WTC11 (cell line): ENCODE measurements at regions not wholly inside any gene's neighbourhood (a gene's known extent, or its start where the extent isn't known, plus 50 kb on each side); places are given as distances from the start of the nearest gene placed in this dataset.

Experiments
- ATAC-seq: fragments of 200-7000 bp; cut with Tn5 transposase; 2 replicates; pipeline ENCODE4 v1.10.0; 2021; ENCODE audit warnings: mild to moderate bottlenecking, moderate library complexity
- CTCF ChIA-PET: fragments of 300-600 bp; sonication (Branson Sonifier 250); formaldehyde crosslinking; loops from one replicate; lab custom pipeline; 2021; ENCODE audit warnings: antibody characterized with exemption; lab: Charles Lee
- POLR2A ChIA-PET: fragments of 350-600 bp; sonication (Branson Sonifier 250); formaldehyde crosslinking; loops from one replicate; lab custom pipeline; 2021; ENCODE audit warnings: antibody characterized with exemption; lab: Charles Lee
- DNase-seq: peaks from one replicate; pipeline ENCODE4 v3.0.0; 2021; ENCODE audit warnings: low spot score
- H3K27ac Mint-ChIP-seq: 2 replicates; pipeline ENCODE4 v1.8.0; 2021; ENCODE audit warnings: mixed read lengths
- H3K27me3 Mint-ChIP-seq: 2 replicates; pipeline ENCODE4 v1.8.0; 2021; ENCODE audit warnings: low read depth, mild to moderate bottlenecking, moderate library complexity, mixed read lengths
- H3K36me3 Mint-ChIP-seq: 2 replicates; pipeline ENCODE4 v1.8.0; 2021; ENCODE audit warnings: mixed read lengths
- H3K4me1 Mint-ChIP-seq: 2 replicates; pipeline ENCODE4 v1.8.0; 2022; ENCODE audit warnings: mixed read lengths
- H3K4me3 Mint-ChIP-seq: 2 replicates; pipeline ENCODE4 v1.8.0; 2021; ENCODE audit warnings: mild to moderate bottlenecking, moderate library complexity, mixed read lengths
- H3K9me3 Mint-ChIP-seq: 2 replicates; pipeline ENCODE4 v1.8.0; 2021; ENCODE audit warnings: mixed read lengths
- E2F1 ChIP-seq: sonication (generic); formaldehyde crosslinking; IDR thresholded peaks from 2 replicates; pipeline ENCODE4 v1.8.0; 2022; ENCODE audit warnings: mild to moderate bottlenecking, missing genetic modification reagents
- EMX1 ChIP-seq: fragments of 250-450 bp; sonication (Bioruptor Pico); IDR thresholded peaks from 2 replicates; pipeline ENCODE4 v1.8.0; 2021; ENCODE audit warnings: mild to moderate bottlenecking
- ETV6 ChIP-seq: sonication (generic); formaldehyde crosslinking; IDR thresholded peaks from 2 replicates; pipeline ENCODE4 v1.8.1; 2022; ENCODE audit warnings: mild to moderate bottlenecking, missing genetic modification reagents
- FOXP1 ChIP-seq: sonication (generic); formaldehyde crosslinking; IDR thresholded peaks from 2 replicates; pipeline ENCODE4 v1.8.0; 2022; ENCODE audit warnings: missing genetic modification reagents, mild to moderate bottlenecking, moderate library complexity, borderline replicate concordance
- KAT7 ChIP-seq: sonication (generic); formaldehyde crosslinking; IDR thresholded peaks from 2 replicates; pipeline ENCODE4 v1.8.1; 2023; ENCODE audit warnings: missing genetic modification reagents, mild to moderate bottlenecking, borderline replicate concordance
- NFATC4 ChIP-seq: fragments of 250-450 bp; sonication (Bioruptor Pico); IDR thresholded peaks from 2 replicates; pipeline ENCODE4 v1.9.0; 2021; ENCODE audit warnings: mild to moderate bottlenecking
- NR1H2 ChIP-seq: sonication (generic); formaldehyde crosslinking; IDR thresholded peaks from 2 replicates; pipeline ENCODE4 v1.9.0; 2021; ENCODE audit warnings: mild to moderate bottlenecking, moderate library complexity, missing genetic modification reagents
- RELA ChIP-seq: sonication (generic); formaldehyde crosslinking; IDR thresholded peaks from 2 replicates; pipeline ENCODE4 v1.8.1; 2022; ENCODE audit warnings: missing genetic modification reagents, mild to moderate bottlenecking, borderline replicate concordance
- TEAD1 ChIP-seq: sonication (generic); formaldehyde crosslinking; IDR thresholded peaks from 2 replicates; pipeline ENCODE4 v1.8.0; 2022; ENCODE audit warnings: mild to moderate bottlenecking, missing genetic modification reagents
- USF2 ChIP-seq: sonication (generic); formaldehyde crosslinking; IDR thresholded peaks from 2 replicates; pipeline ENCODE4 v1.8.1; 2023; ENCODE audit warnings: mild to moderate bottlenecking, missing genetic modification reagents, moderate library complexity
- ZNF281 ChIP-seq: sonication (generic); formaldehyde crosslinking; IDR thresholded peaks from 2 replicates; pipeline ENCODE4 v1.8.0; 2023; ENCODE audit warnings: mild to moderate bottlenecking, missing genetic modification reagents
- ZNF416 ChIP-seq: fragments of 250-450 bp; sonication (Bioruptor Pico); IDR thresholded peaks from 2 replicates; pipeline ENCODE4 v1.9.0; 2021; ENCODE audit warnings: mild to moderate bottlenecking, inconsistent platforms
- ZNF671 ChIP-seq: fragments of 250-450 bp; sonication (Bioruptor Pico); IDR thresholded peaks from 2 replicates; pipeline ENCODE4 v1.8.0; 2021; ENCODE audit warnings: mild to moderate bottlenecking
- TF ChIP-seq, protein P1 (sequence below): sonication (generic); formaldehyde crosslinking; IDR thresholded peaks from 2 replicates; pipeline ENCODE4 v1.8.0; 2023; ENCODE audit warnings: missing genetic modification reagents, mild to moderate bottlenecking, borderline replicate concordance
- TF ChIP-seq, protein P2 (sequence below): sonication (generic); formaldehyde crosslinking; IDR thresholded peaks from 2 replicates; pipeline ENCODE4 v1.8.0; 2022; ENCODE audit warnings: mild to moderate bottlenecking, missing genetic modification reagents
- TF ChIP-seq, protein P3 (sequence below): fragments of 200-600 bp; IDR thresholded peaks from 2 replicates; pipeline ENCODE4 v1.8.0; 2022; ENCODE audit warnings: antibody characterized with exemption
- TF ChIP-seq, protein P4 (sequence below): sonication (generic); formaldehyde crosslinking; IDR thresholded peaks from 2 replicates; pipeline ENCODE4 v1.8.1; 2023; ENCODE audit warnings: mild to moderate bottlenecking, missing genetic modification reagents

DNA sequence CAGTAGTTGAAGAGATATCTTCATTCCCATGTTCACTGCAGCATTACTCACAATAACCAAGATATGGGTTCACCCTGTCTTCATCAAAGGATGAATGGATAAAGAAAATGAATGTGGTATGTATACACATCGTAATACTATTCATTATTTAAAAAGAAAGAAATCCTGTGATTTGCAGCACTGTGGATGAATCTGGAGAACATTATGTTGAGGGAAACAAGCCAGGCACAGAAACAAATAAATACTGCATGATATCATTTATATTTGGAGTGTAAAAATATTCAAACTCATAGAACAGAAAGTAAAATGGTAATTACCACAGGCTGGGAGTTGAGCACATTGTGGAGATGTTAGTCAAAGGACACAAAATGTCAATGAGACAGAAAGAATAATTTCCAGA, 977.2 kb downstream of the AMY1C start (continued):
- TF ChIP-seq, protein P1, sequence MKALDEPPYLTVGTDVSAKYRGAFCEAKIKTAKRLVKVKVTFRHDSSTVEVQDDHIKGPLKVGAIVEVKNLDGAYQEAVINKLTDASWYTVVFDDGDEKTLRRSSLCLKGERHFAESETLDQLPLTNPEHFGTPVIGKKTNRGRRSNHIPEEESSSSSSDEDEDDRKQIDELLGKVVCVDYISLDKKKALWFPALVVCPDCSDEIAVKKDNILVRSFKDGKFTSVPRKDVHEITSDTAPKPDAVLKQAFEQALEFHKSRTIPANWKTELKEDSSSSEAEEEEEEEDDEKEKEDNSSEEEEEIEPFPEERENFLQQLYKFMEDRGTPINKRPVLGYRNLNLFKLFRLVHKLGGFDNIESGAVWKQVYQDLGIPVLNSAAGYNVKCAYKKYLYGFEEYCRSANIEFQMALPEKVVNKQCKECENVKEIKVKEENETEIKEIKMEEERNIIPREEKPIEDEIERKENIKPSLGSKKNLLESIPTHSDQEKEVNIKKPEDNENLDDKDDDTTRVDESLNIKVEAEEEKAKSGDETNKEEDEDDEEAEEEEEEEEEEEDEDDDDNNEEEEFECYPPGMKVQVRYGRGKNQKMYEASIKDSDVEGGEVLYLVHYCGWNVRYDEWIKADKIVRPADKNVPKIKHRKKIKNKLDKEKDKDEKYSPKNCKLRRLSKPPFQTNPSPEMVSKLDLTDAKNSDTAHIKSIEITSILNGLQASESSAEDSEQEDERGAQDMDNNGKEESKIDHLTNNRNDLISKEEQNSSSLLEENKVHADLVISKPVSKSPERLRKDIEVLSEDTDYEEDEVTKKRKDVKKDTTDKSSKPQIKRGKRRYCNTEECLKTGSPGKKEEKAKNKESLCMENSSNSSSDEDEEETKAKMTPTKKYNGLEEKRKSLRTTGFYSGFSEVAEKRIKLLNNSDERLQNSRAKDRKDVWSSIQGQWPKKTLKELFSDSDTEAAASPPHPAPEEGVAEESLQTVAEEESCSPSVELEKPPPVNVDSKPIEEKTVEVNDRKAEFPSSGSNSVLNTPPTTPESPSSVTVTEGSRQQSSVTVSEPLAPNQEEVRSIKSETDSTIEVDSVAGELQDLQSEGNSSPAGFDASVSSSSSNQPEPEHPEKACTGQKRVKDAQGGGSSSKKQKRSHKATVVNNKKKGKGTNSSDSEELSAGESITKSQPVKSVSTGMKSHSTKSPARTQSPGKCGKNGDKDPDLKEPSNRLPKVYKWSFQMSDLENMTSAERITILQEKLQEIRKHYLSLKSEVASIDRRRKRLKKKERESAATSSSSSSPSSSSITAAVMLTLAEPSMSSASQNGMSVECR (CRISPR knock-in tag): no peak
- TF ChIP-seq ZNF416: no peak
- TF ChIP-seq, protein P2, sequence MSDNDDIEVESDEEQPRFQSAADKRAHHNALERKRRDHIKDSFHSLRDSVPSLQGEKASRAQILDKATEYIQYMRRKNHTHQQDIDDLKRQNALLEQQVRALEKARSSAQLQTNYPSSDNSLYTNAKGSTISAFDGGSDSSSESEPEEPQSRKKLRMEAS (CRISPR knock-in tag): no peak
- no peak for TF ChIP-seq EMX1 (CRISPR knock-in tag)
- no peak for TF ChIP-seq ZNF281 (CRISPR knock-in tag)
- TF ChIP-seq NR1H2 (CRISPR knock-in tag): no peak
- no peak for TF ChIP-seq NFATC4

DNA sequence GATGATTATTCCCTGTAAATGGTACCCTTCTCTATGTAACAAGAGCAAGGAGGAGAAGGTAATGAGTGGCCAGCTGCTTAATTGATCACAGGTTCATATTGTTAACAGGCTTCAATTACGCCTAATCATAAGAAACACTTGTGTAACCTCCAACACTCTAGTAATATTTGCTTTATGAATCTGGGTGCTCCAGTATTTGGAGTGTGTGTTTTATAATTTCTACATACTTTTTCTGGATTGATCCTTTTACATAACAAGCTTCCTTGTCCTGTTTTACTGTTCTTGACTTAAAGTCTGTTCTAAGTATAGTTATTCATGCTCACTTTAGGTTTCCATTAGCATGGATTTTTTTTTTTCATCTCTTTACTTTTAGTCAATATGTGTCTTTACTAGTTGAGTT, 984.2 kb downstream of the AMY1C start:
- no peak overlapping the region for H3K27ac Mint-ChIP-seq
- no peaks in the 10 kb centered on the region for H3K27me3 Mint-ChIP-seq
- H3K36me3 Mint-ChIP-seq: no peaks in the 10 kb centered on the region
- ChIA-PET CTCF (no interaction called here), POLR2A (no interaction called here)
- DNase-seq (no peak), ATAC-seq (no peak)
- no peaks in the 10 kb centered on the region; the same call in 1 of the 2 replicates for H3K4me1 Mint-ChIP-seq
- no peak for TF ChIP-seq USF2
- TF ChIP-seq, protein P2 (CRISPR knock-in tag): no peak
- TF ChIP-seq, protein P3, sequence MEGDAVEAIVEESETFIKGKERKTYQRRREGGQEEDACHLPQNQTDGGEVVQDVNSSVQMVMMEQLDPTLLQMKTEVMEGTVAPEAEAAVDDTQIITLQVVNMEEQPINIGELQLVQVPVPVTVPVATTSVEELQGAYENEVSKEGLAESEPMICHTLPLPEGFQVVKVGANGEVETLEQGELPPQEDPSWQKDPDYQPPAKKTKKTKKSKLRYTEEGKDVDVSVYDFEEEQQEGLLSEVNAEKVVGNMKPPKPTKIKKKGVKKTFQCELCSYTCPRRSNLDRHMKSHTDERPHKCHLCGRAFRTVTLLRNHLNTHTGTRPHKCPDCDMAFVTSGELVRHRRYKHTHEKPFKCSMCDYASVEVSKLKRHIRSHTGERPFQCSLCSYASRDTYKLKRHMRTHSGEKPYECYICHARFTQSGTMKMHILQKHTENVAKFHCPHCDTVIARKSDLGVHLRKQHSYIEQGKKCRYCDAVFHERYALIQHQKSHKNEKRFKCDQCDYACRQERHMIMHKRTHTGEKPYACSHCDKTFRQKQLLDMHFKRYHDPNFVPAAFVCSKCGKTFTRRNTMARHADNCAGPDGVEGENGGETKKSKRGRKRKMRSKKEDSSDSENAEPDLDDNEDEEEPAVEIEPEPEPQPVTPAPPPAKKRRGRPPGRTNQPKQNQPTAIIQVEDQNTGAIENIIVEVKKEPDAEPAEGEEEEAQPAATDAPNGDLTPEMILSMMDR: no peak
- no peak for TF ChIP-seq ZNF671
- TF ChIP-seq FOXP1 (CRISPR knock-in tag): no peak
- no peak for TF ChIP-seq E2F1 (CRISPR knock-in tag)
- TF ChIP-seq, protein P4, sequence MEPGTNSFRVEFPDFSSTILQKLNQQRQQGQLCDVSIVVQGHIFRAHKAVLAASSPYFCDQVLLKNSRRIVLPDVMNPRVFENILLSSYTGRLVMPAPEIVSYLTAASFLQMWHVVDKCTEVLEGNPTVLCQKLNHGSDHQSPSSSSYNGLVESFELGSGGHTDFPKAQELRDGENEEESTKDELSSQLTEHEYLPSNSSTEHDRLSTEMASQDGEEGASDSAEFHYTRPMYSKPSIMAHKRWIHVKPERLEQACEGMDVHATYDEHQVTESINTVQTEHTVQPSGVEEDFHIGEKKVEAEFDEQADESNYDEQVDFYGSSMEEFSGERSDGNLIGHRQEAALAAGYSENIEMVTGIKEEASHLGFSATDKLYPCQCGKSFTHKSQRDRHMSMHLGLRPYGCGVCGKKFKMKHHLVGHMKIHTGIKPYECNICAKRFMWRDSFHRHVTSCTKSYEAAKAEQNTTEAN (CRISPR knock-in tag): no peak
- no peak for TF ChIP-seq ETV6 (CRISPR knock-in tag)
- TF ChIP-seq RELA (CRISPR knock-in tag): no peak
- TF ChIP-seq KAT7 (CRISPR knock-in tag): no peak
- TF ChIP-seq TEAD1 (CRISPR knock-in tag): no peak
- H3K4me3 Mint-ChIP-seq: no peak overlapping the region
- H3K9me3 Mint-ChIP-seq: no peaks in the 10 kb centered on the region
